Neural cell (in vitro differentiated cells): ENCODE measurements at regions not wholly inside any gene's neighbourhood (a gene's known extent, or its start where the extent isn't known, plus 50 kb on each side); places are given as distances from the start of the nearest gene placed in this dataset.

Source experiments
- H2AFZ ChIP-seq: fragments of 200-600, 300-800 bp; sonication (generic), shearing (Covaris generic); 2 replicates; pipeline ENCODE4 v1.6.0; 2014; ENCODE audit warnings: low read depth, mild to moderate bottlenecking, antibody characterized with exemption, low read length, moderate library complexity
- H3F3A ChIP-seq: fragments of 200-600 bp; shearing (Covaris generic); 2 replicates; pipeline ENCODE4 v1.6.1; 2016; ENCODE audit warnings: mild to moderate bottlenecking, moderate library complexity, mixed read lengths, antibody characterized with exemption, low read length; ENCODE audit not compliant: insufficient read depth, poor library complexity, severe bottlenecking
- H3K27ac ChIP-seq: fragments of 200-600, 300-800 bp; sonication (generic), shearing (Covaris generic); 2 replicates; pipeline ENCODE4 v1.5.1; 2014; ENCODE audit warnings: mild to moderate bottlenecking, low read length, moderate library complexity
- H3K27me3 ChIP-seq: fragments of 300-800, 200-600 bp; sonication (generic), shearing (Covaris generic); 2 replicates; pipeline ENCODE4 v1.6.0; 2014; ENCODE audit warnings: mild to moderate bottlenecking, low read depth, low read length, moderate library complexity; ENCODE audit not compliant: insufficient read depth
- H3K36me3 ChIP-seq: fragments of 300-800, 200-600 bp; sonication (generic), shearing (Covaris generic); 2 replicates; pipeline ENCODE4 v1.5.1; 2014; ENCODE audit warnings: mild to moderate bottlenecking, antibody characterized with exemption, low read length, moderate library complexity; ENCODE audit not compliant: insufficient read depth
- H3K4me2 ChIP-seq: fragments of 300-800, 200-600 bp; sonication (generic), shearing (Covaris generic); 2 replicates; pipeline ENCODE4 v1.6.0; 2014; ENCODE audit warnings: mild to moderate bottlenecking, low read length
- H3K4me3 ChIP-seq: fragments of 300-800, 200-600 bp; sonication (generic), shearing (Covaris generic); 2 replicates; pipeline ENCODE4 v1.5.1; 2014; ENCODE audit warnings: mild to moderate bottlenecking, low read length, moderate library complexity
- H3K79me2 ChIP-seq: fragments of 200-600 bp; shearing (Covaris generic); replicated peaks from 2 replicates; pipeline ENCODE4 v1.6.0; 2014; ENCODE audit warnings: mild to moderate bottlenecking, low read length, moderate library complexity; ENCODE audit not compliant: insufficient read depth
- H3K9ac ChIP-seq: fragments of 300-800, 200-600 bp; sonication (generic), shearing (Covaris generic); 2 replicates; pipeline ENCODE4 v1.6.1; 2016; ENCODE audit warnings: mild to moderate bottlenecking, low read length, mixed read lengths
- H3K9me2 ChIP-seq: fragments of 200-600 bp; shearing (Covaris generic); 2 replicates; pipeline ENCODE4 v1.6.1; 2016; ENCODE audit warnings: mild to moderate bottlenecking, low read length, mixed read lengths; ENCODE audit not compliant: insufficient read depth
- H3K9me3 ChIP-seq: fragments of 200-600, 300-800 bp; sonication (generic), shearing (Covaris generic); 2 replicates; pipeline ENCODE4 v1.6.1; 2016; ENCODE audit warnings: mild to moderate bottlenecking, mixed run types, low read length, moderate library complexity, mixed read lengths
- H4K20me1 ChIP-seq: fragments of 200-600 bp; shearing (Covaris generic); 2 replicates; pipeline ENCODE4 v1.6.1; 2016; ENCODE audit warnings: mild to moderate bottlenecking, mixed run types; ENCODE audit not compliant: insufficient read depth
- CTCF ChIP-seq: fragments of 450-650 bp; IDR thresholded peaks from 2 replicates; pipeline ENCODE4 v1.5.1; 2014; ENCODE audit warnings: antibody characterized with exemption, mild to moderate bottlenecking, moderate library complexity; ENCODE audit not compliant: poor library complexity, severe bottlenecking
- EP300 ChIP-seq: fragments of 450-650 bp; conservative IDR thresholded peaks from 2 replicates; pipeline ENCODE4 v1.6.1; 2014; ENCODE audit warnings: antibody characterized with exemption, mild to moderate bottlenecking, moderate library complexity; ENCODE audit not compliant: poor library complexity, severe bottlenecking
- EZH2 ChIP-seq: fragments of 200-600, 300-800 bp; shearing (Covaris generic), sonication (generic); IDR thresholded peaks from 2 replicates; pipeline ENCODE4 v1.6.1; 2014; ENCODE audit warnings: antibody characterized with exemption, low read length, borderline replicate concordance, mild to moderate bottlenecking; ENCODE audit not compliant: insufficient read depth, poor library complexity, severe bottlenecking
- MXI1 ChIP-seq: fragments of 450-650 bp; conservative IDR thresholded peaks from 2 replicates; pipeline ENCODE4 v1.6.1; 2014; ENCODE audit warnings: antibody characterized with exemption, mild to moderate bottlenecking; ENCODE audit not compliant: poor library complexity, severe bottlenecking
- POLR2AphosphoS5 ChIP-seq: IDR thresholded peaks from 2 replicates; pipeline ENCODE4 v1.6.1; 2012
- RAD21 ChIP-seq: fragments of 450-650 bp; conservative IDR thresholded peaks from 2 replicates; pipeline ENCODE4 v1.6.1; 2014; ENCODE audit warnings: antibody characterized with exemption, mild to moderate bottlenecking, moderate library complexity
- SMC3 ChIP-seq: fragments of 450-650 bp; conservative IDR thresholded peaks from 2 replicates; pipeline ENCODE4 v1.6.1; 2014; ENCODE audit warnings: antibody characterized with exemption, mild to moderate bottlenecking, moderate library complexity; ENCODE audit not compliant: poor library complexity
- TAF1 ChIP-seq: IDR thresholded peaks from 2 replicates; pipeline ENCODE4 v1.6.1; 2012; ENCODE audit warnings: low read depth
- TF ChIP-seq, protein P1 (sequence below): IDR thresholded peaks from 2 replicates; pipeline ENCODE4 v1.6.1; 2012; ENCODE audit warnings: borderline replicate concordance

DNA sequence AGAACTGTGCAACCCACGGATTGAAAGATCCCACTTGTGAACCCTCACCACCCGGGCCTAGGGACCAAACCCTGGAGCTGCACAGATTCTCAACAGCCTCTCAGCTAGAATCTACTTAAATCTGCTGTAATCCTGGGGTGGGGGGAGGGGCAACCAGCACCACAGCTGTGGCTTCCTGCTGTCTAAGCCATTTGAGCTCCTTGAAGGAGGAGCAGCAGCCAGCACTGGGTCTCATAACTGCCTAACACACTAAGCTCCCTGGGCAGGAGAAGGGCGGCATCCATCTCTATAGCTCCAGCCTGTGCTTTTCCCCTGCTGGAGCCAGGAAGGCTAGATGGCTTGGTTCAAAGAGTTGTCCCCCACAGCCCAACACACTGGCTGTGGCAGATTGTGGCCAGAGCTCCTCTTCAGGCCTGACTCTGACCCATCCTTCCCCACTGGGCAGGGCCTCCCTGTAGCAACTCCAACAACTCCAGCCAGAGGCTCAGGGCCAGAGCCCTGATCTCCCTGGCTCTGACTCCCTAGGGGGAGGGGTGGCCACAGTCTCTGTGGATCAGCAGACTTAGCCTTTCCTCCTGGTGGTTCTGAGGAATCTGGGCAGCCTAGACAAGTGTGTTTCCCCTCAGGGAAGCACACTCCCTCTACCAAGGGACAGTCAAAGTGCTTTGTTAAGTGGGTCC is 72.0 kb upstream of the C9orf72 start:
- no peaks in the 10 kb centered on the region for H3K36me3 ChIP-seq
- no peaks in the 10 kb centered on the region for H3F3A ChIP-seq
- TF ChIP-seq CTCF, result no peak
- TF ChIP-seq, protein P1, sequence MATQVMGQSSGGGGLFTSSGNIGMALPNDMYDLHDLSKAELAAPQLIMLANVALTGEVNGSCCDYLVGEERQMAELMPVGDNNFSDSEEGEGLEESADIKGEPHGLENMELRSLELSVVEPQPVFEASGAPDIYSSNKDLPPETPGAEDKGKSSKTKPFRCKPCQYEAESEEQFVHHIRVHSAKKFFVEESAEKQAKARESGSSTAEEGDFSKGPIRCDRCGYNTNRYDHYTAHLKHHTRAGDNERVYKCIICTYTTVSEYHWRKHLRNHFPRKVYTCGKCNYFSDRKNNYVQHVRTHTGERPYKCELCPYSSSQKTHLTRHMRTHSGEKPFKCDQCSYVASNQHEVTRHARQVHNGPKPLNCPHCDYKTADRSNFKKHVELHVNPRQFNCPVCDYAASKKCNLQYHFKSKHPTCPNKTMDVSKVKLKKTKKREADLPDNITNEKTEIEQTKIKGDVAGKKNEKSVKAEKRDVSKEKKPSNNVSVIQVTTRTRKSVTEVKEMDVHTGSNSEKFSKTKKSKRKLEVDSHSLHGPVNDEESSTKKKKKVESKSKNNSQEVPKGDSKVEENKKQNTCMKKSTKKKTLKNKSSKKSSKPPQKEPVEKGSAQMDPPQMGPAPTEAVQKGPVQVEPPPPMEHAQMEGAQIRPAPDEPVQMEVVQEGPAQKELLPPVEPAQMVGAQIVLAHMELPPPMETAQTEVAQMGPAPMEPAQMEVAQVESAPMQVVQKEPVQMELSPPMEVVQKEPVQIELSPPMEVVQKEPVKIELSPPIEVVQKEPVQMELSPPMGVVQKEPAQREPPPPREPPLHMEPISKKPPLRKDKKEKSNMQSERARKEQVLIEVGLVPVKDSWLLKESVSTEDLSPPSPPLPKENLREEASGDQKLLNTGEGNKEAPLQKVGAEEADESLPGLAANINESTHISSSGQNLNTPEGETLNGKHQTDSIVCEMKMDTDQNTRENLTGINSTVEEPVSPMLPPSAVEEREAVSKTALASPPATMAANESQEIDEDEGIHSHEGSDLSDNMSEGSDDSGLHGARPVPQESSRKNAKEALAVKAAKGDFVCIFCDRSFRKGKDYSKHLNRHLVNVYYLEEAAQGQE, result no peak
- TF ChIP-seq RAD21, result no peak
- no peak for TF ChIP-seq POLR2AphosphoS5
- no peak for TF ChIP-seq MXI1
- no peak for TF ChIP-seq EZH2
- TF ChIP-seq TAF1, result no peak
- no peak for TF ChIP-seq SMC3
- no peak for TF ChIP-seq EP300
- no peaks in the 10 kb centered on the region for H3K9me3 ChIP-seq
- H3K9ac ChIP-seq, result no peak overlapping the region
- no peaks in the 10 kb centered on the region for H3K9me2 ChIP-seq
- no peaks in the 10 kb centered on the region for H3K27me3 ChIP-seq
- no peak overlapping the region for H3K27ac ChIP-seq
- no peaks in the 10 kb centered on the region for H3K79me2 ChIP-seq
- H4K20me1 ChIP-seq, result no peaks in the 10 kb centered on the region
- no peak overlapping the region for H2AFZ ChIP-seq
- H3K4me2 ChIP-seq, result no peak overlapping the region
- no peak overlapping the region for H3K4me3 ChIP-seq

DNA sequence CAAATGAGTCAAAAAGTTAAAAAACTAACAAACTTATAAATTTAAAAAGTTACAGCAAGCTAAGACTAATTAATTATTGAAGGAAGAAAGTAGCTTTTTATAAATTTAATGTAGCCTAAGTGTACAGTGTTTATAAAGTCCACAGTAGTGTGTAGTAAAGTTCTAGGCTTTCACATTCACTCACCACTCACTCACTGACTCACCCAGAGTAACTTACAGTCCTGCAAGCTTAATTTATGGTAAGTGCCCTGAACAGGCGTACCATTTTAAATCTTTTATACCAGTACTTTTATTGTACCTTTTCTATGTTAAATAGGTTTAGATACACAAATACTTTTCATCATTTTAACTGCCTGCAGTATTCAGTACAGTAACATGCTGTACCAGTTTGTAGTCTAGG is 80.0 kb upstream of the C9orf72 start:
- no peaks in the 10 kb centered on the region for H3F3A ChIP-seq
- no peaks in the 10 kb centered on the region for H4K20me1 ChIP-seq
- H3K4me3 ChIP-seq, result no peak overlapping the region
- TF ChIP-seq, protein P1, result no peak
- TF ChIP-seq EP300 (no peak), TAF1 (no peak), EZH2 (no peak), POLR2AphosphoS5 (no peak), MXI1 (no peak), SMC3 (no peak), RAD21 (no peak), CTCF (no peak)
- H3K79me2 ChIP-seq, result no peaks in the 10 kb centered on the region
- no peaks in the 10 kb centered on the region for H3K9me3 ChIP-seq
- no peaks in the 10 kb centered on the region for H3K9me2 ChIP-seq
- H3K4me2 ChIP-seq, result no peak overlapping the region
- H3K9ac ChIP-seq, result no peak overlapping the region
- no peaks in the 10 kb centered on the region for H3K36me3 ChIP-seq
- no peaks in the 10 kb centered on the region for H3K27me3 ChIP-seq
- H3K27ac ChIP-seq, result no peak overlapping the region
- H2AFZ ChIP-seq, result no peak overlapping the region
